Glomerular visceral epithelial cell (primary cell): ENCODE measurements at regions not wholly inside any gene's neighbourhood (a gene's known extent, or its start where the extent isn't known, plus 50 kb on each side); places are given as distances from the start of the nearest gene placed in this dataset.
A peak's percentile ranks its signal among the peaks of the same experiment; 100 is the strongest.
"Not testable (repeated sequence)": the region's sequence is repeated elsewhere in the genome, so short reads cannot be mapped to it uniquely, and the experiment has no call there.

ENCODE experiments used
- DNase-seq: peaks from one replicate; pipeline ENCODE4 v3.0.0-alpha.2; 2016; ENCODE audit errors: extremely low spot score

- DNase-seq = not testable (repeated sequence)
These were observed 93.8 kb upstream of the ZC3H12A start for GRCh38 chr1:37380546-37380945.

- no peak for DNase-seq
These were observed 86.5 kb upstream of the ZC3H12A start for GRCh38 chr1:37387854-37388253.

GRCh38 chr1:37389327-37389726 lies 85.1 kb upstream of the ZC3H12A start:
- DNase-seq = no peak

GRCh38 chr1:37391211-37392011 lies 83.0 kb upstream of the ZC3H12A start:
- no peak for DNase-seq

GRCh38 chr1:37392051-37392450 lies 82.3 kb upstream of the ZC3H12A start:
- DNase-seq = no peak

GRCh38 chr1:37393173-37394120 lies 80.9 kb upstream of the ZC3H12A start:
- DNase-seq = no peak

GRCh38 chr1:37394574-37395464 lies 79.6 kb upstream of the ZC3H12A start:
- DNase-seq = no peak

GRCh38 chr1:37398096-37398495 lies 76.3 kb upstream of the ZC3H12A start:
- DNase-seq = no peak

GRCh38 chr1:37399205-37399604 lies 75.2 kb upstream of the ZC3H12A start:
- no peak for DNase-seq

GRCh38 chr1:37399830-37400464 lies 74.4 kb upstream of the ZC3H12A start:
- DNase-seq = no peak

- DNase-seq = no peak
These were observed 73.7 kb upstream of the ZC3H12A start for GRCh38 chr1:37400466-37401225.

GRCh38 chr1:37403166-37403565 lies 71.2 kb upstream of the ZC3H12A start:
- no peak for DNase-seq

- DNase-seq = no peak
These were observed 69.7 kb upstream of the ZC3H12A start for GRCh38 chr1:37404711-37405110.

- no peak for DNase-seq
These were observed 64.3 kb upstream of the ZC3H12A start for GRCh38 chr1:37410105-37410504.

GRCh38 chr1:37410815-37411214 lies 63.6 kb upstream of the ZC3H12A start:
- peak; percentile 3 for DNase-seq

GRCh38 chr1:37415611-37416244 lies 58.7 kb upstream of the ZC3H12A start:
- DNase-seq = no peak

- DNase-seq = no peak
These were observed 53.9 kb upstream of the ZC3H12A start for GRCh38 chr1:37420456-37420855.

- no peak for DNase-seq
These were observed 50.6 kb upstream of the ZC3H12A start for GRCh38 chr1:37423810-37424209.

- DNase-seq = no peak
These were observed 49.9 kb upstream of the ZC3H12A start for GRCh38 chr1:37424523-37424922.
